ENCODE measurements at regions not wholly inside any gene's neighbourhood (a gene's known extent, or its start where the extent isn't known, plus 50 kb on each side); places are given as distances from the start of the nearest gene placed in this dataset.

DNA sequence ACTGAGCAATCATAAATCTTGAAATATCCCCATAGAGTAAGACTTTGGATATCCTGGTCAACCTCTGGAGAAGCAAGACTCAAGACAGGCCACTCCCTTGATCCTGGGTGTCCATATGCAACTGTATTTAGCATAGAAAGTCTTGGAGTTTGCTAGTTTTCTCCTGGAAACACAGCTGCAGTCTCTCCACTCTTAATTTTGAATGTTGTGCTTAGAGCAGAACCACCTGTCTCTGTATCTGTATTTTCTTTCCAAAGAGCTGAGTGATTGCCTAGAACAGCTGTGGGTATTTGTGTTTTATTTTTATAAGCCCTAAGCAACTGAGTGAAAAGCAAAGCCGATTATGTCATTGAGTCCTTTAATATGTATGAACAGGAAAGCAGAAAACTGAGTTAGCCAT is 64.1 kb upstream of the ADAM23 start:
- H3K27ac ChIP-seq (ENCODE audit: low read depth, low read length): no peak overlapping the region
- no peaks in the 10 kb centered on the region for H3K9me3 ChIP-seq (ENCODE audit: control insufficient read depth in 1 of 2, insufficient read depth in 1 of 2, low read depth in 1 of 2, low read length in 2 of 2)
- no peak overlapping the region for H3K4me2 ChIP-seq (ENCODE audit: low read length)
- no peak for ATAC-seq
- POLR2A ChIA-PET: no interaction called here
- TF ChIP-seq SP1 (IDR thresholded peaks at IDR 0.05; ENCODE audit: low read depth) (no peak), FOSL1 (IDR thresholded peaks at IDR 0.05; ENCODE audit: low read depth) (no peak), TCF7L2 (IDR thresholded peaks at IDR 0.05; ENCODE audit: borderline replicate concordance, extremely low read depth, insufficient read depth, insufficient read length) (no peak), EGR1 (IDR thresholded peaks at IDR 0.05; ENCODE audit: low read depth) (no peak), YY1 (IDR thresholded peaks at IDR 0.05; ENCODE audit: extremely low read depth, insufficient replicate concordance, low read depth, low read length) (no peak), ZNF274 (IDR thresholded peaks at IDR 0.05; ENCODE audit: low read depth, low read length) (no peak), CBX3 (IDR thresholded peaks at IDR 0.05; ENCODE audit: low read depth) (no peak), CEBPB (IDR thresholded peaks at IDR 0.05; ENCODE audit: low read depth) (no peak), SRF (IDR thresholded peaks at IDR 0.05; ENCODE audit: low read depth) (no peak)
- TF ChIP-seq, protein P1, sequence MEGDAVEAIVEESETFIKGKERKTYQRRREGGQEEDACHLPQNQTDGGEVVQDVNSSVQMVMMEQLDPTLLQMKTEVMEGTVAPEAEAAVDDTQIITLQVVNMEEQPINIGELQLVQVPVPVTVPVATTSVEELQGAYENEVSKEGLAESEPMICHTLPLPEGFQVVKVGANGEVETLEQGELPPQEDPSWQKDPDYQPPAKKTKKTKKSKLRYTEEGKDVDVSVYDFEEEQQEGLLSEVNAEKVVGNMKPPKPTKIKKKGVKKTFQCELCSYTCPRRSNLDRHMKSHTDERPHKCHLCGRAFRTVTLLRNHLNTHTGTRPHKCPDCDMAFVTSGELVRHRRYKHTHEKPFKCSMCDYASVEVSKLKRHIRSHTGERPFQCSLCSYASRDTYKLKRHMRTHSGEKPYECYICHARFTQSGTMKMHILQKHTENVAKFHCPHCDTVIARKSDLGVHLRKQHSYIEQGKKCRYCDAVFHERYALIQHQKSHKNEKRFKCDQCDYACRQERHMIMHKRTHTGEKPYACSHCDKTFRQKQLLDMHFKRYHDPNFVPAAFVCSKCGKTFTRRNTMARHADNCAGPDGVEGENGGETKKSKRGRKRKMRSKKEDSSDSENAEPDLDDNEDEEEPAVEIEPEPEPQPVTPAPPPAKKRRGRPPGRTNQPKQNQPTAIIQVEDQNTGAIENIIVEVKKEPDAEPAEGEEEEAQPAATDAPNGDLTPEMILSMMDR (IDR thresholded peaks at IDR 0.05 in 2 of 3, conservative IDR thresholded peaks at IDR 0.05 in 1 of 3; ENCODE audit: borderline replicate concordance in 1 of 3, insufficient read depth in 1 of 3, low read depth in 2 of 3, low read length in 2 of 3): no peak
- TF ChIP-seq, protein P2, sequence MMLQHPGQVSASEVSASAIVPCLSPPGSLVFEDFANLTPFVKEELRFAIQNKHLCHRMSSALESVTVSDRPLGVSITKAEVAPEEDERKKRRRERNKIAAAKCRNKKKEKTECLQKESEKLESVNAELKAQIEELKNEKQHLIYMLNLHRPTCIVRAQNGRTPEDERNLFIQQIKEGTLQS (IDR thresholded peaks at IDR 0.05): no peak
- TF ChIP-seq, protein P3, sequence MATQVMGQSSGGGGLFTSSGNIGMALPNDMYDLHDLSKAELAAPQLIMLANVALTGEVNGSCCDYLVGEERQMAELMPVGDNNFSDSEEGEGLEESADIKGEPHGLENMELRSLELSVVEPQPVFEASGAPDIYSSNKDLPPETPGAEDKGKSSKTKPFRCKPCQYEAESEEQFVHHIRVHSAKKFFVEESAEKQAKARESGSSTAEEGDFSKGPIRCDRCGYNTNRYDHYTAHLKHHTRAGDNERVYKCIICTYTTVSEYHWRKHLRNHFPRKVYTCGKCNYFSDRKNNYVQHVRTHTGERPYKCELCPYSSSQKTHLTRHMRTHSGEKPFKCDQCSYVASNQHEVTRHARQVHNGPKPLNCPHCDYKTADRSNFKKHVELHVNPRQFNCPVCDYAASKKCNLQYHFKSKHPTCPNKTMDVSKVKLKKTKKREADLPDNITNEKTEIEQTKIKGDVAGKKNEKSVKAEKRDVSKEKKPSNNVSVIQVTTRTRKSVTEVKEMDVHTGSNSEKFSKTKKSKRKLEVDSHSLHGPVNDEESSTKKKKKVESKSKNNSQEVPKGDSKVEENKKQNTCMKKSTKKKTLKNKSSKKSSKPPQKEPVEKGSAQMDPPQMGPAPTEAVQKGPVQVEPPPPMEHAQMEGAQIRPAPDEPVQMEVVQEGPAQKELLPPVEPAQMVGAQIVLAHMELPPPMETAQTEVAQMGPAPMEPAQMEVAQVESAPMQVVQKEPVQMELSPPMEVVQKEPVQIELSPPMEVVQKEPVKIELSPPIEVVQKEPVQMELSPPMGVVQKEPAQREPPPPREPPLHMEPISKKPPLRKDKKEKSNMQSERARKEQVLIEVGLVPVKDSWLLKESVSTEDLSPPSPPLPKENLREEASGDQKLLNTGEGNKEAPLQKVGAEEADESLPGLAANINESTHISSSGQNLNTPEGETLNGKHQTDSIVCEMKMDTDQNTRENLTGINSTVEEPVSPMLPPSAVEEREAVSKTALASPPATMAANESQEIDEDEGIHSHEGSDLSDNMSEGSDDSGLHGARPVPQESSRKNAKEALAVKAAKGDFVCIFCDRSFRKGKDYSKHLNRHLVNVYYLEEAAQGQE (IDR thresholded peaks at IDR 0.05; ENCODE audit: low read depth): no peak
- H3K36me3 ChIP-seq (ENCODE audit: control insufficient read depth in 1 of 2, insufficient read depth in 2 of 2, low read length in 2 of 2): no peaks in the 10 kb centered on the region
- H3K9ac ChIP-seq (ENCODE audit: low read length): no peak overlapping the region
- no peaks in the 10 kb centered on the region for H3K9me2 ChIP-seq (ENCODE audit: insufficient read depth)
- RAD21 ChIA-PET (ENCODE audit: low non-redundant PET in 1 of 2, low total read pairs in 2 of 2, uncharacterized antibody in 2 of 2, unreplicated experiment in 2 of 2): no interaction called here
- DNase-seq (ENCODE audit: low read depth, low spot score): no peak
- no TSS peak for BruUV-seq (replicated peaks)
- H3K79me2 ChIP-seq (ENCODE audit: insufficient read depth, low read length): no peaks in the 10 kb centered on the region
- CTCF ChIA-PET: no interaction called here
- no peak overlapping the region for H2AFZ ChIP-seq (ENCODE audit: low read depth, low read length, poor library complexity, severe bottlenecking)
- intact Hi-C loops (cut with micrococcal nuclease): no loop called here
- no peaks in the 10 kb centered on the region for H3K27me3 ChIP-seq (ENCODE audit: insufficient read depth, low read length)
- no peaks in the 10 kb centered on the region for H4K20me1 ChIP-seq (ENCODE audit: insufficient read depth)
- H3K4me3 ChIP-seq (replicated peaks in 1 of 2; ENCODE audit: low read depth in 1 of 2, low read length in 2 of 2): no peak overlapping the region
- H3K4me1 ChIP-seq (ENCODE audit: control insufficient read depth in 1 of 2, insufficient read depth in 2 of 2, low read length in 2 of 2): no peaks in the 10 kb centered on the region

All from HCT116 (cell line).